HS-27A (cell line): ENCODE measurements at regions not wholly inside any gene's neighbourhood (a gene's known extent, or its start where the extent isn't known, plus 50 kb on each side); places are given as distances from the start of the nearest gene placed in this dataset.
"Not testable (repeated sequence)": the region's sequence is repeated elsewhere in the genome, so short reads cannot be mapped to it uniquely, and the experiment has no call there.

Source experiments
- DNase-seq: peaks from one replicate; pipeline ENCODE4 v3.0.0-alpha.2; 2012; ENCODE audit warnings: low read depth, missing footprints

GRCh38 chr12:105423237-105423636, 92.7 kb downstream of the C12orf75 start:
- DNase-seq: no peak

- DNase-seq: no peak
These were observed 93.4 kb downstream of the C12orf75 start for GRCh38 chr12:105423921-105424320.

- no peak for DNase-seq
These were observed 95.0 kb downstream of the C12orf75 start for GRCh38 chr12:105425254-105426174.

- no peak for DNase-seq
These were observed 96.3 kb downstream of the C12orf75 start for GRCh38 chr12:105426766-105427165.

- no peak for DNase-seq
These were observed 97.4 kb downstream of the C12orf75 start for GRCh38 chr12:105427883-105428282.

- DNase-seq: no peak
These were observed 98.4 kb downstream of the C12orf75 start for GRCh38 chr12:105428793-105429395.

- no peak for DNase-seq
These were observed 99.0 kb downstream of the C12orf75 start for GRCh38 chr12:105429511-105429910.

GRCh38 chr12:105431537-105432100, 101.1 kb downstream of the C12orf75 start:
- no peak for DNase-seq

- DNase-seq: no peak
These were observed 103.3 kb downstream of the C12orf75 start for GRCh38 chr12:105433804-105434203.

- DNase-seq: no peak
These were observed 106.1 kb downstream of the C12orf75 start for GRCh38 chr12:105436636-105437035.

- DNase-seq: no peak
These were observed 109.7 kb downstream of the C12orf75 start for GRCh38 chr12:105440037-105440664.

GRCh38 chr12:105443802-105444652, 113.5 kb downstream of the C12orf75 start:
- DNase-seq: no peak

- DNase-seq: no peak
These were observed 114.2 kb downstream of the C12orf75 start for GRCh38 chr12:105444653-105445102.

- DNase-seq: no peak
These were observed 114.8 kb downstream of the C12orf75 start for GRCh38 chr12:105445249-105445648.

GRCh38 chr12:105445649-105446048, 115.2 kb downstream of the C12orf75 start:
- DNase-seq: peak; percentile 53

- not testable (repeated sequence) for DNase-seq
These were observed 116.0 kb downstream of the C12orf75 start for GRCh38 chr12:105446460-105446859.

- no peak for DNase-seq
These were observed 118.9 kb downstream of the C12orf75 start for GRCh38 chr12:105449431-105449830.

- DNase-seq: no peak
These were observed 120.7 kb downstream of the C12orf75 start for GRCh38 chr12:105451211-105451610.

GRCh38 chr12:105451798-105452197, 121.3 kb downstream of the C12orf75 start:
- DNase-seq: no peak

- DNase-seq: no peak
These were observed 122.8 kb downstream of the C12orf75 start for GRCh38 chr12:105453316-105453715.

- no peak for DNase-seq
These were observed 124.2 kb downstream of the C12orf75 start for GRCh38 chr12:105454688-105455087.
